ENCODE measurements at regions not wholly inside any gene's neighbourhood (a gene's known extent, or its start where the extent isn't known, plus 50 kb on each side); places are given as distances from the start of the nearest gene placed in this dataset.

- intact Hi-C loops (cut with DNase I; ENCODE audit: low total_unique reads): no loop called here
- Histone ChIP-seq H3K4me1 (no peaks in the 10 kb centered on the region), H3K27me3 (no peaks in the 10 kb centered on the region), H3K9me3 (no peaks in the 10 kb centered on the region), H3K27ac (no peak overlapping the region), H3K4me3 (no peak overlapping the region), H3K36me3 (no peaks in the 10 kb centered on the region)
- TF ChIP-seq POLR2A (IDR thresholded peaks at IDR 0.05): no peak
- TF ChIP-seq CTCF (IDR thresholded peaks at IDR 0.05 in 4 of 5, conservative IDR thresholded peaks at IDR 0.05 in 1 of 5): no peak
- in situ Hi-C loops (cut with MboI; ENCODE audit: low sequenced_read_pairs in 4 of 4): no loop called here
- no peak for ATAC-seq
- DNase-seq: no peak
These were observed 304.4 kb upstream of the HS6ST1 start for GRCh38 chr2:128622955-128623620.

DNA sequence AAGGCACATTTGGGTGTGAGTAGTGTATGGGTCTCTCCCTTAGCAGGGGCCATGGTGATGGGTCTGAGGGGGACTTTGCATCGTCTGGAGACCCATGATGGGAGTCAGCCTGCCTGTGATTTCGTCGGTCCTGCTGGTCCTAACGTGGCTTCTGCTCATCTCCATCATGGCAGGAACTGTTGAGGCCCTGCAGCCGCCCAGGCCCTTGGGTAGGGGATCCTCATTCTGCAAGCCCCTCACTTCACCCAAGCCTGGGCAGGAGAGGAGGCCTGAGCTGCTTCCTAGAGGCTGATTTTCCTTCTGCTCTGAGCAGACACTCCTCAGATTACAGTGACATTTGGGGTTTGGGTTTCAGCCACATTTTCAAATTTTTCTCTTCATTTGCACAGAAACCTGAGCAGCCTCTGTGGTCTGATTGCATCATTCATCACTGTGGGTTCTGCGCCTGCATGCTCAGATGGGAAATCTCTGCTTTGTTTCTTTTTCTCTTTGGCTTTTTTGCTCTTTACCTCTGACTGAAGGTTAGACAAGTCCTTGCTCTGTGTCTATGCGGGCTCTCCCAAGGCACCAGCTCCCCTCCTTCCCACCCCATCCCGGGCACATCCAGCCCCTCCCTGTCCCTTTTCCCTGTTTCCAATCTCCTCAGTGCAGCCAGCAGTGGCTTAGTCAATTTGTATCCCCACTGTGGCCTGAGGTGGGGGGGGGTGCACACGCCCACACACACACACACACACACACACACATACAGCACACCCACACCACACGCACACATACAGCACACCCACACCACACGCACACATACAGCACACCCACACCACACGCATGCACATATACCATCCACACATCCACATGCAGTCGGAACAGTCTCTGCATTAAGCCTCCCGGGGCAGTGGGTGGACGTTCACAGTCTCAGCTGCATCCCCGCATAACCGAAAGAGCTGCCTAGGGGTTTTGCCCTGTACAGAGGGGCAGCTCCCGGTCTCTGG, 305.4 kb upstream of the HS6ST1 start:
- Histone ChIP-seq H3K4me3 (no peak overlapping the region), H3K27ac (no peak overlapping the region), H3K4me1 (no peaks in the 10 kb centered on the region), H3K9me3 (no peaks in the 10 kb centered on the region), H3K36me3 (no peaks in the 10 kb centered on the region), H3K27me3 (no peaks in the 10 kb centered on the region)
- in situ Hi-C loops (cut with MboI; ENCODE audit: low sequenced_read_pairs in 4 of 4): no loop called here
- DNase-seq (no peak), ATAC-seq (peak; percentile 30 to 41)
- intact Hi-C loops (cut with DNase I; ENCODE audit: low total_unique reads): no loop called here
- TF ChIP-seq POLR2A (IDR thresholded peaks at IDR 0.05) (no peak), CTCF (IDR thresholded peaks at IDR 0.05 in 4 of 5, conservative IDR thresholded peaks at IDR 0.05 in 1 of 5) (no peak)

DNA sequence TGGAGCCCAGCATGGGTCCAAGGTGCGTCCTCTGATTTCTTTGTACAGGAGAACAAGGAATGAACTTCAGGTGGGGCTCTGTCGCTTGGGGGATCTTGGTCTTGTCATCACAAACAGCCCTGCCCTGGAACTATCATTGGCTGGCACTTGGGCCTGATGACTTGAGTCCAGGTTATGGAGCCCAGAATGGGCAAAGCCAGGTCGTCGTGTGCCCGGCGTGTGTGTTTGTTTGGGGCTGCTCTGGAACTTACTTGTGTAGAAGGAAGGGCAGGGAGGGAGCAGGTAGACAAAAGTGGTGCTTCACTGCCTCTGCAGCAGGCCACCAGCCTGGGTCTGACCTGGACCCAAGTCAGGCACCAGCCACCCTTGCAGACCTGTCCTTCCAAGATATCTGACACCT, 306.3 kb upstream of the HS6ST1 start:
- DNase-seq (no peak), ATAC-seq (no peak)
- no peak overlapping the region for H3K4me3 ChIP-seq
- no peaks in the 10 kb centered on the region for H3K36me3 ChIP-seq
- TF ChIP-seq CTCF (IDR thresholded peaks at IDR 0.05 in 4 of 5, conservative IDR thresholded peaks at IDR 0.05 in 1 of 5): no peak
- no peak for TF ChIP-seq POLR2A (IDR thresholded peaks at IDR 0.05)
- H3K9me3 ChIP-seq: no peaks in the 10 kb centered on the region
- H3K27ac ChIP-seq: no peak overlapping the region
- no peaks in the 10 kb centered on the region for H3K27me3 ChIP-seq
- H3K4me1 ChIP-seq: no peaks in the 10 kb centered on the region
- in situ Hi-C loops (cut with MboI; ENCODE audit: low sequenced_read_pairs in 4 of 4): no loop called here
- intact Hi-C loops (cut with DNase I; ENCODE audit: low total_unique reads): no loop called here

GRCh38 chr2:128625421-128625820, 306.8 kb upstream of the HS6ST1 start:
- DNase-seq: no peak
- intact Hi-C loops (cut with DNase I; ENCODE audit: low total_unique reads) (no loop called here), in situ Hi-C loops (cut with MboI; ENCODE audit: low sequenced_read_pairs in 4 of 4) (no loop called here)
- no peak overlapping the region for H3K4me3 ChIP-seq
- no peak for ATAC-seq
- H3K27ac ChIP-seq: no peak overlapping the region
- TF ChIP-seq CTCF (IDR thresholded peaks at IDR 0.05 in 4 of 5, conservative IDR thresholded peaks at IDR 0.05 in 1 of 5) (no peak), POLR2A (IDR thresholded peaks at IDR 0.05) (no peak)
- H3K36me3 ChIP-seq: no peaks in the 10 kb centered on the region
- H3K9me3 ChIP-seq: no peaks in the 10 kb centered on the region
- no peaks in the 10 kb centered on the region for H3K27me3 ChIP-seq
- no peaks in the 10 kb centered on the region for H3K4me1 ChIP-seq
